HEK293 (cell line): ENCODE measurements at regions not wholly inside any gene's neighbourhood (a gene's known extent, or its start where the extent isn't known, plus 50 kb on each side); places are given as distances from the start of the nearest gene placed in this dataset.

Source experiments
- FEZF1 ChIP-seq: fragments of 450-650 bp; formaldehyde crosslinking; IDR thresholded peaks from 2 replicates; pipeline ENCODE4 v1.5.1; 2016; ENCODE audit warnings: missing biosample characterization, missing genetic modification characterization
- HOXA7 ChIP-seq: sonication (generic); formaldehyde crosslinking; IDR thresholded peaks from 2 replicates; pipeline ENCODE4 v1.8.1; 2022; ENCODE audit warnings: missing genetic modification reagents, borderline replicate concordance
- KLF16 ChIP-seq: fragments of 450-650 bp; formaldehyde crosslinking; IDR thresholded peaks from 2 replicates; pipeline ENCODE4 v1.5.1; 2017; ENCODE audit warnings: missing biosample characterization, missing genetic modification characterization
- PBX3 ChIP-seq: sonication (generic); formaldehyde crosslinking; IDR thresholded peaks from 2 replicates; pipeline ENCODE4 v1.8.1; 2022; ENCODE audit warnings: mild to moderate bottlenecking, moderate library complexity, missing genetic modification reagents
- REST ChIP-seq: fragments of 450-650 bp; formaldehyde crosslinking; IDR thresholded peaks from 2 replicates; pipeline ENCODE4 v1.5.1; 2016; ENCODE audit warnings: missing biosample characterization, missing genetic modification characterization
- ZNF530 ChIP-seq: fragments of 450-650 bp; formaldehyde crosslinking; IDR thresholded peaks from 2 replicates; pipeline ENCODE4 v1.5.1; 2016; ENCODE audit warnings: low read depth, missing biosample characterization, missing genetic modification characterization
- TF ChIP-seq, protein P1 (sequence below): fragments of 450-650 bp; formaldehyde crosslinking; IDR thresholded peaks from 2 replicates; pipeline ENCODE4 v1.5.1; 2016; ENCODE audit warnings: missing biosample characterization, missing genetic modification characterization

DNA sequence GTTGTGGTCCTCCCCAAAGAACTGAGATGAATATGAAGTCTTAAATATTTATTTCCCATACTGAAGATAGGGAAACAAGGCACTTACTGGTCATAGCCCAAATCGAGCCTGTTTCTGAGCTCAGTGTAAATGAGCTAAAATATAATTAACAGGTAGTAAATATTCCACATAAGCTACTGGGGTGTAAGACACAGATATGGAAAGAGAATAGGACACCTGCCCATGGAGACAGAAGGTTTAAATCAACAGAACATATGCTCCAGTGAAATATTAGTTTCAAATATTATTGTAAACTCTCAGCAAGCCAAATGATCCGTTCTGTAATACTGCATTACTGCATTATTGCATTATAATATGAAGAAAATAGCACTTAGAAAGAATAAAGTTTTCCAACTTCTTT, 537.9 kb downstream of the ANKRD7 start:
- no peak for TF ChIP-seq FEZF1
- no peak for TF ChIP-seq HOXA7 (CRISPR knock-in tag)
- TF ChIP-seq, protein P1, sequence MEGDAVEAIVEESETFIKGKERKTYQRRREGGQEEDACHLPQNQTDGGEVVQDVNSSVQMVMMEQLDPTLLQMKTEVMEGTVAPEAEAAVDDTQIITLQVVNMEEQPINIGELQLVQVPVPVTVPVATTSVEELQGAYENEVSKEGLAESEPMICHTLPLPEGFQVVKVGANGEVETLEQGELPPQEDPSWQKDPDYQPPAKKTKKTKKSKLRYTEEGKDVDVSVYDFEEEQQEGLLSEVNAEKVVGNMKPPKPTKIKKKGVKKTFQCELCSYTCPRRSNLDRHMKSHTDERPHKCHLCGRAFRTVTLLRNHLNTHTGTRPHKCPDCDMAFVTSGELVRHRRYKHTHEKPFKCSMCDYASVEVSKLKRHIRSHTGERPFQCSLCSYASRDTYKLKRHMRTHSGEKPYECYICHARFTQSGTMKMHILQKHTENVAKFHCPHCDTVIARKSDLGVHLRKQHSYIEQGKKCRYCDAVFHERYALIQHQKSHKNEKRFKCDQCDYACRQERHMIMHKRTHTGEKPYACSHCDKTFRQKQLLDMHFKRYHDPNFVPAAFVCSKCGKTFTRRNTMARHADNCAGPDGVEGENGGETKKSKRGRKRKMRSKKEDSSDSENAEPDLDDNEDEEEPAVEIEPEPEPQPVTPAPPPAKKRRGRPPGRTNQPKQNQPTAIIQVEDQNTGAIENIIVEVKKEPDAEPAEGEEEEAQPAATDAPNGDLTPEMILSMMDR (tag by site-specific recombination): no peak
- TF ChIP-seq KLF16: no peak
- TF ChIP-seq PBX3 (CRISPR knock-in tag): no peak
- no peak for TF ChIP-seq REST (tag by site-specific recombination)
- no peak for TF ChIP-seq ZNF530 (tag by site-specific recombination)
